ENCODE measurements at regions not wholly inside any gene's neighbourhood (a gene's known extent, or its start where the extent isn't known, plus 50 kb on each side); places are given as distances from the start of the nearest gene placed in this dataset.

DNA sequence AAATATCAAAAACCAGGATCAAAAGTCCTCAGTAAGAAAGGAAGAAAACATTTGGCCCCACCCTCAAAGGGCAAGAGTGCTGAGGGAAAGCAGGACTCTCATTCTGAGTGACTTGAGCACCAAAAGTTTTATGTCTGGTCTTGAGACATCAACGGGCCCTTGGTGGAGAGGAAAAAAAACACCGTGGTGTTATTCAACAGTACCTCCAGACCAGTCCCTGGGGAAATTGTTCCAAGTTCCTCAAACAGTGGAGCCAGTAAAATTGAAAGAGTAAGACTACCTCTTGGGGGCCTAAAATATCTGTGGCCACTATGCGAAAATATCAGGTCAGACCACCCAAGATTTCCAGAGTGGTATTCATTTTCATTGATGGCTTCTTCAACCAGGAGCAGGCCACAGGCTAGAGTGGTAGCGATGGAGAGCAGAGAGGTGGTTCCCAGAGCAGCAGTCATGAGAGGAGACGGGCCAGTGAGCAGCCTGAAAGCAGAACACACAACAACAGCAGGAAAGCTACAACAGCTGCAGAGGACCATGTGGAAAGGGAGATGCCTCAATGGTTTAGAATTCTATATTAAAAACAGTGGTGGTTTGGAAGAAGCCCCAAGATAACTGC, 63.7 kb upstream of the RPL34 start:
- Histone ChIP-seq H3K4me3 (no peak overlapping the region), H3K36me3 (no peaks in the 10 kb centered on the region), H3K27ac (no peak overlapping the region), H3K27me3 (no peaks in the 10 kb centered on the region), H3K9me3 (no peaks in the 10 kb centered on the region), H3K4me1 (no peaks in the 10 kb centered on the region)
- DNase-seq, result no peak
- TF ChIP-seq POLR2A (IDR thresholded peaks at IDR 0.05), result no peak
- TF ChIP-seq, protein P1, sequence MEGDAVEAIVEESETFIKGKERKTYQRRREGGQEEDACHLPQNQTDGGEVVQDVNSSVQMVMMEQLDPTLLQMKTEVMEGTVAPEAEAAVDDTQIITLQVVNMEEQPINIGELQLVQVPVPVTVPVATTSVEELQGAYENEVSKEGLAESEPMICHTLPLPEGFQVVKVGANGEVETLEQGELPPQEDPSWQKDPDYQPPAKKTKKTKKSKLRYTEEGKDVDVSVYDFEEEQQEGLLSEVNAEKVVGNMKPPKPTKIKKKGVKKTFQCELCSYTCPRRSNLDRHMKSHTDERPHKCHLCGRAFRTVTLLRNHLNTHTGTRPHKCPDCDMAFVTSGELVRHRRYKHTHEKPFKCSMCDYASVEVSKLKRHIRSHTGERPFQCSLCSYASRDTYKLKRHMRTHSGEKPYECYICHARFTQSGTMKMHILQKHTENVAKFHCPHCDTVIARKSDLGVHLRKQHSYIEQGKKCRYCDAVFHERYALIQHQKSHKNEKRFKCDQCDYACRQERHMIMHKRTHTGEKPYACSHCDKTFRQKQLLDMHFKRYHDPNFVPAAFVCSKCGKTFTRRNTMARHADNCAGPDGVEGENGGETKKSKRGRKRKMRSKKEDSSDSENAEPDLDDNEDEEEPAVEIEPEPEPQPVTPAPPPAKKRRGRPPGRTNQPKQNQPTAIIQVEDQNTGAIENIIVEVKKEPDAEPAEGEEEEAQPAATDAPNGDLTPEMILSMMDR (IDR thresholded peaks at IDR 0.05), result no peak

DNA sequence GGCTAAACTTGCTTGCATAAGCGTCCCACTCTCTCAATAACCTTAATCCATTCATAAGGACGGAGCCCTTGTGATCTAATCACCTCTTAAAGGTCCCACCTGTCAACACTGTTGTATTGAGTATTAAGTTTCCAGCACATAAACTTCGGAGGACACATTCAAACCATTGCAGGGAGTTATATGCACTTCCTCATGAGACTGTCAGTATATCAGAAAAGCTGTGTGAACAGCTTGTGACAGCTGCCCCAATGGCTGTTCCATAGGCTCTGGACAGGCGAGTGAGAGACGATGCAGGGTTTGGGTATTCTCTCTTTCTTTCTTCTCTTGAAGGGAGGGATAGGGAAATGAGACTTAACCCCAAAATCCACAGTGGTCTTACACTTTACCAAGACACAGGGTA, 64.2 kb upstream of the RPL34 start:
- no peak for DNase-seq
- no peaks in the 10 kb centered on the region for H3K4me1 ChIP-seq
- no peak overlapping the region for H3K4me3 ChIP-seq
- TF ChIP-seq, protein P1 (IDR thresholded peaks at IDR 0.05), result no peak
- H3K27me3 ChIP-seq, result no peaks in the 10 kb centered on the region
- no peak overlapping the region for H3K27ac ChIP-seq
- no peaks in the 10 kb centered on the region for H3K9me3 ChIP-seq
- no peaks in the 10 kb centered on the region for H3K36me3 ChIP-seq

DNA sequence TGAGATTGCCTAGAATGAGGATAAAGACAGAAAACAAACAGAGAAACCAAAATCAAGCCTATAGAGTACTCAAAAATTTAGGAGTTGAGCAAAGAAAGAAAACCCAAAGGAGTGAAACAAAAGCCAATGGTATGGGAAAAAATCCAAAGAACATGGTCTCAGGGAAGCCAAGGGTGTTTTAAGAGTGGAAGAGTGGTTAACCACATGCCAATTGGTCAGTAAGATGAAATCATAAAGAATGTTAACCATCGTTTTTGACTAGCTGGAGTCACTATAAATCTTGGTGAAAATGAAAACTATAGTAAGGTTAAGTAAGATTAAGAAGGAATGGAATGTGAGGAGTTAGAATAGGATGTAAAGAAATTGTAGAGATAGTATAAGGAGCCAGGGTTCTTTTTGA, 64.7 kb upstream of the RPL34 start:
- no peaks in the 10 kb centered on the region for H3K36me3 ChIP-seq
- no peak for TF ChIP-seq POLR2A (IDR thresholded peaks at IDR 0.05)
- TF ChIP-seq, protein P1 (IDR thresholded peaks at IDR 0.05), result no peak
- no peak overlapping the region for H3K27ac ChIP-seq
- H3K4me1 ChIP-seq, result no peaks in the 10 kb centered on the region
- no peaks in the 10 kb centered on the region for H3K9me3 ChIP-seq
- no peaks in the 10 kb centered on the region for H3K27me3 ChIP-seq
- no peak for DNase-seq
- H3K4me3 ChIP-seq, result no peak overlapping the region

DNA sequence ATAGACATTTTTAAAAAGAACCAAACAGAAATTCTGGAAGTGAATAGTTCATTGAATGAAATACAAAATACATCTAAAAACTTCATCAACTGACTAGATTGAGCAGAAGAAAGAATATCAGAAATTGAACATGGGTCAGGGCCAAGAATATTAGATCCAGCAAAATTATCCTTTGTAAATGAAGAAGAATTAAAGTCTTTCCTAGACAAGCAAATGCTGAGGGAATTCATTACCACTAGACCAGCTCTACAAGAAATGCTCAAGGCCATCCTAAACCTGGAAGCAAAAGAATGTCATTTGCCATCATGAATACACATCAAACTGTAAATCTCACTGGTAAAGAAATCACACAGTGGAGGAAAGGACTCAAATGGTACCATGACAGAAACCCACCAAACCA, 72.7 kb upstream of the RPL34 start:
- no peak for DNase-seq
- Histone ChIP-seq H3K9me3 (peaks cover 0 to 5% (median 0%) of the 10 kb centered on the region in 4 donors), H3K27me3 (no peaks in the 10 kb centered on the region), H3K4me3 (no peak overlapping the region), H3K27ac (no peak overlapping the region), H3K4me1 (no peaks in the 10 kb centered on the region), H3K36me3 (no peaks in the 10 kb centered on the region)
- TF ChIP-seq POLR2A (IDR thresholded peaks at IDR 0.05), result no peak
- TF ChIP-seq, protein P1 (IDR thresholded peaks at IDR 0.05), result no peak

DNA sequence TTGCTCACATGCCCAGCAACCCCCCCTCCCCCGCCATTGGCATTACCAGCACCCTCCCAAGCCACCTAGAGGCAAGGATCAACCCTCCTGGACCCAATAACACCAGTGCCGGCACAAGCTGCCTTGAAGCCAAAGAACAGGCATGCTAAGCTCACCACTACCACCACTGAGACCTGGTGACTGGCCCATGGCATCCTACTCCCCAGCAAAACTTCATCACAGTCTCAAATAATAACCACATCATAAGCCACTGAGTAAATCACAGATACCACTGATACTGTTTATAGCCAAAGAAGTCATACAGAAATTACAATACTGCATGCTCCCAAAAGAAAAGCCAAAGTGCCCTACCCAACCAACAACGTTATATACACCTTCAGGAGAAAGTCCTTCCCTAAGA, 73.6 kb upstream of the RPL34 start:
- Histone ChIP-seq H3K9me3 (peaks cover 0 to 5% (median 0%) of the 10 kb centered on the region in 4 donors), H3K27me3 (no peaks in the 10 kb centered on the region), H3K4me1 (no peaks in the 10 kb centered on the region), H3K4me3 (no peak overlapping the region), H3K27ac (no peak overlapping the region), H3K36me3 (no peaks in the 10 kb centered on the region)
- TF ChIP-seq, protein P1 (IDR thresholded peaks at IDR 0.05), result no peak
- no peak for TF ChIP-seq POLR2A (IDR thresholded peaks at IDR 0.05)
- no peak for DNase-seq

DNA sequence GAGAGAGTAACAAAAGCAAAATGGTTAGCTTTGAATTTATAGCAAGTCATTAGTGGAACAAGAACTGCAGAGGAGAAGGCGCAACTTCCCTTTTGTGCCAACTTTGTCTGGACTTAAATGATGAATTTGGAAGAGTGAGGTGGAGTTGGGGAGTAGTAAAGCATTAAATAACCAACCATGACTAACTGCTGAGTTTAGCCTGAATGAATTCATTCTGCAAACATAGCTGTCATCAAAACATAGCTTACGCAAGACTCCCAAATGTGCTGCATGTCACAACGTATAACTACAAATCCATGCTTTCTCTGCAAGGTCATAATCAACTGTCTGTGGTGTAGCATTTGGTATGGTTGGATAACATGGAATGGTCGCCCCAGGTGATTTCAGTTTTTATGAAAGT, 75.9 kb upstream of the RPL34 start:
- Histone ChIP-seq H3K27ac (no peak overlapping the region), H3K4me1 (no peaks in the 10 kb centered on the region), H3K27me3 (no peaks in the 10 kb centered on the region), H3K9me3 (peaks cover 0 to 5% (median 0%) of the 10 kb centered on the region in 4 donors), H3K4me3 (no peak overlapping the region), H3K36me3 (no peaks in the 10 kb centered on the region)
- TF ChIP-seq, protein P1 (IDR thresholded peaks at IDR 0.05), result no peak
- TF ChIP-seq POLR2A (IDR thresholded peaks at IDR 0.05), result no peak
- no peak for DNase-seq
